HL-60/S4 treated with phorbol 12-myristate 13-acetate at 8.2 ng/mL for 4 days and 3 days (cell line): ENCODE measurements at regions not wholly inside any gene's neighbourhood (a gene's known extent, or its start where the extent isn't known, plus 50 kb on each side); places are given as distances from the start of the nearest gene placed in this dataset.

Experiments used
- in situ Hi-C: fragments of 300-500 bp; cut with MboI; formaldehyde crosslinking; loops from 2 replicates; pipeline ENCODE4 v1.15.0; 2022; ENCODE audit warnings: low sequenced_read_pairs

DNA sequence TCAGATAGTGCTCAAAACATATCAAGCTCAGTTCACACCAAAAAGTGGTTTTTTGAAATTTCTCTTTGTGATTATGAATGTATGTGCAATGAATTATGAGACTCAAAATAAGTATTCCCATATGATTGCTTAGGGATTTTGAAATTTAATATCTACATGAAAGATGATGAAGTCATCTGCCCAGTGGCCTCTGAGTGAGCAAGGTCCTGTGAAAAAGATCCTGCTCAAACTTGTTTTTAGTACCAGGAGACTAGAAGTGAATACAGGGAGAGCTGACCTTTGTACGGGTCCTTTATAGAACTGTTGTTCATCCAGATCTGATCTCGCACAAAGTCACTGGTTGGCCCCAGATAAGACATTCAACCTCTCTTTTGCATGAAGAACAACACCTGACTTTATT lies 151.9 kb upstream of the MAF start:
- in situ Hi-C loops: no loop called here

DNA sequence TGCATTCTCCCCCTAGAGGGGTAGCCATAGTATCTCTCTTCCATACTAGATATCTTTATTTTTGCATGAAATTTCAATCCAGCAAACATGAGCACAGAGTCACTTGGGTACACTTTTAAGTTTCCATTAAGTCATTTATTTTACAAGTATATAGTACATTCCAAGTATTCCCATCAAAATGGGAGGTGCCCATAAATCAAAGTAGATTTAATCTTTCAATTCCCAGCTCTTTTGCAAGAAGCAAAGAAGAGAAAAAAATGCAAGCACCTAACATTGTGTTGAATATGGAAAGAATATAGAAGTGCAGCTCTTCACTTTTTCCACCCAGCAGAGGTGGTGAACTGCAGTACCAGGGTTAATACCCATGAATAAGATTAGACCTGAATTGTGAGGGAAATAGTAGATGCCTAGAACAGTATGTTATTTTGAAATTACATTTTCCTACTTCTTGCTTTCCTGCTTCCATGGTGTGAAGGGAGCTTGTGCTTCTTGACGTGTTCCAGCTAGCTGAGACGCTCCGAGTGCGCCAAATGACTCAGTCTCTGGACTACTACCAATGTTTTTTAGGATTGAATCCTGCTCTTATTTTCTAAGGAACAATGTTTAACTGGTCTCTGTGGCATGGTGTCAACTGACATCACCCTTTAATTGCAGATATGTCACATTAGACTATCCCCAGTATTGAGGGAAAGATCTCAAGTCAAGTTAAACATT lies 151.1 kb upstream of the MAF start:
- in situ Hi-C loops: no loop called here

DNA sequence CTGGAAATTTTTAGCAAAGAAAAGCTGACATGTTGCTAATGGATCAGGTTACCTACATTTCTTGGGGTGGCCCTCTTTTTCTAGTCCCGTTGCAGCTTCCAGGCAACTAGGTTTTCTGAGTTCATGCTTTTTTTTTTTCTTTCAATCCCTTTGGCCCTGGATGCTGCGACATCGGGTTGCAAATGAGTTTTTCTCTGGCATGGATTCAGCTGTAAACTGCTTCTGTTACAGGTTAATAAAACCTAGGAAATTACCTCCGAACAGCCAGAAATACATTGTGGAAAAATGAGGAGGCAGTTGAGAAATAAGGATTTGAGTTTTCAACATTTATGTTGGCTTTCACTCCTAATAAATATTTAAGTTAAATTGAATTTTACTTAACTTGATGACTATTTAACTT lies 149.8 kb upstream of the MAF start:
- in situ Hi-C loops: no loop called here

DNA sequence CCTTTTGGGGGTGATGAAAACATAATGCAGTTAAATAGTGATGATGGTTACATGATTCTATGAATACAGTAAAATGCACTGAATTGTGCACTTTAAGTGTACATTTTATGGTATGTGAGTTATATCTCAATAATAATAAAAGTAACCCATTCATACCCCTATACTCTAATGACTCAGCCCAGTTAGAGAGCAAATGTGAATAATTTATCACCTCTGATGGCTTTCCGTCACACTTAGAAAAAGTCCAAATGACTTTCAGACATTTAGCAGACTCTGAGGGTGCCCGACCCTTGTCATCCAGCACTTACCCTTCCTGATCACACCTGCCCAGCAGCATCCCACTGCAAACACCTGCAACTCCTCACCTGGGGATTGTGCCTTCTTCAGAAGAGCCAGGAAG lies 148.1 kb upstream of the MAF start:
- in situ Hi-C loops: no loop called here

DNA sequence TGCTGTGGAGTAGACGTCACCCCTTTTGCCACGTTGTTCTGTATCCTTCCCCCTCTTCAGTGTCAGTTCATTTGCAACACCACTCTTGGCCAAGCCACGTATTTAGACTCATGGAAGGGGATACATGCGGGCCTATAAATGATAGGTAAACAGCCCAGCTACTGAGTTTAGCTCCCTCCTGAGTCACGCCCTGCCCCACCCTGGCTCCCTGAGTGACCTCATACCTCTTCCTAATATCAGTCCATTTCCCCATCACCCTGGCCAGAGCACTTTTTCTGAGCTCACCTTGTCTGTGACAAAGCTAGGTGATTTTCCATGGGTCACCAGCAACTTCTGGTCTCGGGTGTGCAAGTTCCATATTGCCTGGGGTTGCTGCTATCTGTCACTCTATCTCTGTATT lies 147.2 kb upstream of the MAF start:
- in situ Hi-C loops: no loop called here

DNA sequence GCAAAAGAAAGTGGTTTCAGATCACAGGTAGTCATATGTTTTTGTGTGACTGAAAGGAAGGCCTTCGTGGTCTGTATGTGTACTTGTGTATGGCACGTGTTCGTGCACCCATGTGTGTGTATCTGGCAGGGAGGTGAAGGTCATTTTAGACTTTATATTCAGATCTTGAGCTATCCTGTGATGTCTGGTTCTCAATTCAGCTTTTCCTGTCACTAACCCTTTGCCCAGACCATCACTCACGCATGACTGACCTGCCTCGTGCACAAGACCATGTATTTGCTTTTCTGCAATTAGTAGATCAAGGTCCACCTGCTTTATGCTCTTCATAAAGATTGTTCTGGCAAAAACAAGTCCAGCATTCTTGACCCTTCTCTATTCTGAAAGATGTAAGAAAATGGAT lies 139.7 kb upstream of the MAF start:
- in situ Hi-C loops: no loop called here

DNA sequence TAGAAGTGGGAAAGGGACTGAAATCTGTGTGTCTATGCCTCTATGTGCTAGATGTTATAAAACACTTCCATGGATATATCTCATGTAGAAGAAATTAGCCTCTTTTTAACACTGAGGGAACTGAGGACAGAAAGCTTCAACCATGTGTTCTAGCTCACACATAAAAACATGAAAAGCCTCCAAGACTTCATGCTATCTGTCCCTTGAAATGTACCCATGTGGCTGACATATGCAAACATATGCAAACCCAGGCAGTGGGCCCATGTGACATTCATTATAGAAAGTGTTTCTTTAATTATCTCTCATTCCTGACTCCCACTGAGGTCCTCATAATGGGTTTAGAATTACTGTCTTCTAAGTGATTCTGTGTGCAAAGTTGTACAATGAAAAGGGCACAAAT lies 134.7 kb upstream of the MAF start:
- in situ Hi-C loops: no loop called here

DNA sequence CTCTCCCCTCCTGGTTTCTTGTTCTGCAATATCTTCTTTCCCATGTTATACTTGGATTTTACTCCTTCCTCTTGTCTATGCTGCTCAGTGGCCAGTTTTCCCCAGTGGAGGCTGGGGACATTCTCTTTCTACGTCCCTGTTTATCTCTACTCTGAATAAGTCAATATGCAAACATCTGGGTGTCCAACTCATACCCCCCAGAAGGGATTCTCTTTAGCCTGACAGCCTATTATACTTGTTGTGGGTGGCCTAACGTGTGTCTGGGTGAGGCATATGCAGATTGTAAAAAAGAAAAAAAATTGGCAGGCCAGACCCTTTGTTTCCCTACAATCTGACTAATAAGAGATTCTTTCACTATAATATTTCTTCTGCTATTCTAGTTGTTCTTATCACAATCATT lies 134.2 kb upstream of the MAF start:
- in situ Hi-C loops: no loop called here

DNA sequence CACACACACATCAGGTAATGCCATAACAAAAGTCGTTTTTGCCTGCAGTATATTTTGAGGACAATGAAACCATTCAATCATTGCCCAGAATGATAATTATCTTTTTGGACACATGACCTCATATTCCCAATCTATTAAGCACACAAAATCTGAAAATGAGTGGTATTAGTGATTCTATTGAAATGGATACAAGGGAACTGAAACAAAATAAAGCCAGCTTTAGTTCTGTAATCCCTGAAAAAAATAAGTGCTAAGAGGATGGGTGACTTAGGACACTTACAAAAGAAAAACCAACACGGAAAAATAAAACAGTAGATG lies 128.3 kb upstream of the MAF start:
- in situ Hi-C loops: no loop called here

DNA sequence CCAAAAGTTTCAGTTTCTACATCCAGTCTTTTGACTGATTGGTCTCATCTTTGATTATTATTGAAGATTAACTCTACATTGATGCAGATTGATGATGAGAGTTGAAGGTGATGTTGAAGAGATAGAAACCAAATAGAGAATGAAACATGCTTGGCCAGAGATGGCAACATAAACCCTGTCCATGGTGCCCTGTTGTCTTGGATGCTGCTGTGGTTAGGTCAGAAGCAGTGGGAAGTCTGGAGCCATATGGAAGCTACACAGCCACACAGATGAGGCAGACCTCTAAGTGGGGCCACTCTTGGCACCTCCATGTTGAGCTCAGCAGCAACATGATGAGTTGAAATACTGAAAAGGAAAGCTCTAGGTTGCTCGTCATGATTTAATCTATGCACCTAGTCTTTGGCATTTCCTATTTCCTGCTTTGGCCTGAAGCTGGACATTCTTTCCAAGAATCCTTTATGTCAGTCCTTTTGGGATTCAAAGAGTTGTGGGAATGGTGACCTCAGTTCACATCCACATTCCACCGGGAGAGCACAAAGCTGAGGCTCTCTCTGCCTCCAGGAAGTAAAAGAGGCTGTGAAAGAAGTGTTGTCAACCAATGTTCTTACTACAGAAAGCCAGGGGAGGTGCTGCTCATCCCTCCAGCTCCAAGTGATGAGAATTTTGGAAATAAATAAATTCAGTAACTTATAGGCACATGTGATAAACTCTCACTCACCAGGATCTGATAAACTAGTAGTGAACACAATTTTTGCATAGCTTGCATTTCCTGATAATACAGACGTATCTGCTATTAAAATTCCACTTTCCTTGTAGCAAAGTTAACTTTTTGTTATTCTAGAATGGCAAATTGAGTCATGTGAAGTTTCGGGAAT lies 127.7 kb upstream of the MAF start:
- in situ Hi-C loops: no loop called here

DNA sequence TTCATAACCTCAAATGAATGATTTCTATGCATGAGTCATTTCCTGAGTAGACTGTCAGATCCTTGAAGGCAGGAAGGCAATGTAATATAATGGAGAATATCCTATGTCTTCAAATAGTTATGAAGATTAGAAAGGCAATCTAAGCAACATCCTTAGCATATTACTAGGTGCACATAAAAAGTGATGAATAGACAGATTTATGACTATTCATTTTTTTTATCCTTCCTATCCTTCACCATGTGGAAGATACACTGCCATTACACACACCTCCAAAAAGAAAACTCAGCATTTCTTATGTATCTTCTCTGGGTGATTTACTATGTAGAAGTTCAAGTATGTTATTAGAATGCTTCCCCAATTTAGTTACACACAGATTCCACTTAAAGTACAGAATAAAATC lies 126.4 kb upstream of the MAF start:
- in situ Hi-C loops: no loop called here

DNA sequence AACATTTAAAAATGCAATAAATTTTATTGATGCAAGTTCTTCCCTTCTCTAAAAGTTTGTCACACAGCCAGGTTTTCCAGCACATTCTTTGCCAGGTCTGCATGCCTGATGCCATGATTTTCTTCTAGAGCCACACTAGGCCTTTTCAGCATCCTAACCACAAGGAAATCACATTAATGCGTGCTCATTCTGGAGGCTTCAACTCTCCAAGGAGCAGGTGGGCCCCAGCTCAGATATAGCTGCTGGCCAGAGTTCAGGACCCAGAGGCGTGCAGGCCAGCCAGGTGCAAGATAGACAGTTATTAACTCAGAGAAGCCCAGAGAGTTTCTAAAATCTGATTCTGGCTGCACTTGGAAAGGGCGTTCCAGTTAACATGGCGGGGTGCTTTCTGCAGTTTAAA lies 124.5 kb upstream of the MAF start:
- in situ Hi-C loops: no loop called here

DNA sequence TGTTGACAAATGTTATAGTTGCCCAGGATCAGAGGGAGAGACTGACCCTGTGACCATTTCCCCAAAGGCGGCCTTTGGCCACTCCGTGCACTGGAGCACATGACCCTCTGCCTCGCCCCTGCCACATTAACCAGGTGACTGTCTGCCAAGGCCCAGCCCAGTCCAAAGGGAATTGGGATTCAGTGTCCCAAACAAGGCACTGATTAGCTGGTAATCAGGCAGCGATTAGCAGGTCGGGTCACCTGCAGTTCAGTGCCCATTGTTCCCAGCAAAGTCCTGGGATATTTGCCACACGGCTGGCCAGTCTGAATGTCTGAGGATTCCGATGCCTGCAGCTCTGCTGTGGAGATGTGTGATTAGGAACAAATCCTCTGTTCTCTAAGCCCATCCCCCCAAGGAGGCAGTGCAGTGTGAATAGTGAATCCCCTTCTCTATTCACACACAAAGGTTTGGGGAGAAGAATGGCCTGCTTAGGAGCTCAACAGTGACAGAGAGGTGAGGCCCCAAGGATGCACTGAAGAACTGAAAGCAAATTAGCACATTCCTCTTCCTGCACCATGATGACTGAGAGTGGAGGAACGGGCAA lies 123.1 kb upstream of the MAF start:
- in situ Hi-C loops: no loop called here

DNA sequence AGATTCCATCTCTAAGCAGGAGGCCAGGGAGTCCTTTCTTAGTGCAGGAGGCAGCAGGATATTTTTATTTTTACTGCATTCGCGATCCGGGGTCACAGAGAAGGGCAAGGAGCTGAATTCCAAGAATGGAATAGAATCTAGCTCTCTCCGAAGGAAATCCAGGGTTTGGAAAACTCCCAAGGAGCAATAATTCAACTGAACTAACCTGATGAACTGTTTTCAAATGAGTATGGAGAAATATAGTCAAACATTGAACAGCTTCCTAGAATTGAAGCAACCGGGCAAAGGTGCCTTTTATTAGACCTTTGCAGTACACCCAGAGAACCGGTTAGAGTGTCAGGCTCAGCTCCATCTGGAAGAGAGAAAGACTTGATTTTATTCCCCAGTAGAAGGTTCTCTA lies 120.7 kb upstream of the MAF start:
- in situ Hi-C loops: no loop called here

DNA sequence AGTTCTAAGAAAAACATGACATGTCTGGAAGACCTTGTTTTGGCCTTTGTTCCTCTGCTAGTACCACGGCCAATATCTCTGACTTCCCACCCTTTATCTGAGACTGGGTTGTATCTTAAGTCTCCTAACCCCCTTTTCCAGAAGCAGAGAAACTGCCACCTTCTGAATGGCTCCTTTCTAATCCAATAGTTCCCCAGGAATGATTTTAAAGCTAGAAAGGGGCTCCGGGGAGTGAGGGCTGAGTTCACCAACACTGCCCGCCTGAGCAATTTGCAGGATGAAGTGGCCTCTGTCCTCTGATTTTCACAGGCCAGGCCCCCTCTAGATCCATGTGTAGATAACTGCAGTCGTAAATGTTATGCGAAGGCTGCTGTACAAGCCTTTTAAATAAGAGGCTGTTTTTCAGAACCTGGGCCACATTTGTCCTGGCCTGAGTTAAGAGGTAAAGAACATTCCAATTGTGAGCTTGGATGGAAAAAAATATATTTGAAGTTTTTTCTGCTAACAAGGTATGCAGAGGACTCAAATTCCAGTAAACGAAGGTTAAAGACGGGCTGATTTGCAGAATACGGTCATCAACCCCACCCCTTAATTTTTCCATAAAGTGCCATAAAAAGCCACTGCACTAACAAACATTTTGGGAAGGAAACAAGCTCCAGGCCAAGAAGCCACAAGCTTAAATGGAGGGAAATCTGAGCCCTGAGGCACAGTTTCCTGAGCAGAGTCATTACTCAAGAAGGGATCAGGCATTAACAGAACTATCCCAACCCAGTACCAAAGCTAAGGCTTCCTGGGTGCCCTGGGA lies 117.0 kb upstream of the MAF start:
- in situ Hi-C loops: no loop called here

DNA sequence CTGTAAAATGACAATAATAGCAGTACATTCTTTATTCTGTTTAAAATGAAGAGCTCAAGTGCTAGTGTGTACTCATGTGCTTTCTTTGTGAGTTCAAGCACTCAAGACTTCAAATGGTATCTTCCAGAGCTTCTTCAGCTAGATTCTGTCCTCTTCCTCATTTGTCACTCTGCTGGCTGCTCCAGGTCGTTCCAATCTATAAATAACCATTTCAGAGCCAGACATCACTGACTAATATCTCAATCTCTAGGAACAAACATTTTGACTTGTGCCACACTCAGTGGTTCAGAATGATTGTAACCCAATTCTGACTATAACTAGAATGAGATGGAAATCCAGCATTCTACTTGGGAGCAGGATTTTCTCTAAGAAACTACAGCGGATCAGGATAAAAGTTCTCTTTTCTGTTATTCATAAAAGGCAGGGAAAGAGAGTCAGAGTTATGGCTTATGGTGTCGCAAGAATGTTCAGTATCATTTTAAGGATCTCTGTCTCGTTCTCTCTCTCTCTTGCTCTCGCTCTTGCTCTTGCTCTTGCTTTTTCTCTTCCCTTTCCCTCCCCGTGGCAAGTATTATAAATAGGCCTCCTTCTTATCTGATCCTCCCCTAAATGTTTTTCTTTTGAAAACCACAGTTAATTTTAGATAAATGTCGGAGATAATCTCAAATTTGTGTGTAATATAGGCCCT lies 116.3 kb upstream of the MAF start:
- in situ Hi-C loops: no loop called here

DNA sequence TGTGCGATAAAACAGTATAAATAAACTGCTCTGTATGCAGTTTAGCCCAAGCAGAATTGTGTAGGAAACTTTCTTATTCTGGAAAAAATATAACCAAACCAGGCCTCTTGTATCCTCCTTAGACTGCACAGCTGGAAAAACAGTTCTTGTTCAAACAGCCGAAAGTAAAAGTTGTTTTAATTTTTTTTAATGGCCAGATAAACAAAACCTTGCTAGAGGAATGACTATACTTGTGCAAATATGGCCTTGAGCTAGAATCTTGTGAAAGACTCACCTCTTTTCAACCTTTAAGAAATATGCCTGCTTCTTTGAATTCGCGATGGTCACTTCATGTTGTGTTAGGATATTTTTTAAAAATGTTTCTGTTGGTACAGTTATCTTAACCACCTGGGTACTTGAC lies 114.5 kb upstream of the MAF start:
- in situ Hi-C loops: no loop called here

DNA sequence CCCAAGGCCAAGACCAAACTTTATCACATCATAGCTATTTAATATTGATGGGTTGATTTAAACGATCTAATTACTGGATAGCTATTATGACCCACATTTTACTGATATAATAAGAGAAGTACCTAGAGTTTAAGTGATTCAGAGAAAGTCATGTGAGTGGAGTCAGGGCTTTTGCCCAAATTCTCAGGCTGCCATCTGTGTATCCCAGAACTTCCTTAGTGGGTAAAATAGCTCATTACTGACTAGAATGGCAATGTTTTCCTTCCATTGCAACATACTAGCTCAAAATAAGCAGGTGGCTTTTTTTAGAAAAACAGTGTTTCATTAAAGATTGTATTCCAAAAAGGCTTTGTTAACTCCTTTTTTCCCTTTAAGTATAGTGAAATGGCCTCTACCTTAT lies 113.9 kb upstream of the MAF start:
- in situ Hi-C loops: no loop called here

DNA sequence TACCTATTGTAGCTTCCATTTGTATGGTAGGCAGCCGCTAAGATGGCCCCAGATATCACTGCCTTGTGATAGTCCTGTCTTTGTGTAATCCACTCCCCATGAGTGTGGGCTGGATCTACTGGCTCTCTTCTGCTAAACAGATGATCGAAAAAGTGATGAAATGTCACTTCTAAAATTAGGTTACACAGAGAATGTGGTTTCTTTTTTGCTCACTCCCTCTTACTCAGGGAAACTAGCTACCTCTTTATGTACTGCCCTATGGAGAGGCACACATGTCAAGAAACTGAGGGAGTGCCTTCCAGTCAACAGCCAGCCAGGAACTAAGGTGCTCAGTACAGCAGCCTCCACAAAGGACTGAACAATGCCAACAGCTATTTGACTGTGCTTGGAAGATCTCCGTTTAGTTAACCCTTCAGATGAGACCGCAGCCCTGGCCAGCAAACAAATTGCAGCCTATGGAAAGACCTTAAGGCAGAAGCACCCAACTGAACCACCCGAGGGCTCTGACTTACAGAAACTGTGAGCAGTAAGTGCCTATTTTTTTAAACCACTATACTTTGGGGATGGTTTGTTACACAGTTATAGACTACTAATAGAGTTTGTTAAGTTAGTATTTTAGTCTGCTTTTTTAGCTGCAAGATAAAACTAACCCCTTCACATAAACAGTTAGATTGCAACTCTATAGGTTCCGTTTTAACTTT lies 113.2 kb upstream of the MAF start:
- in situ Hi-C loops: no loop called here

DNA sequence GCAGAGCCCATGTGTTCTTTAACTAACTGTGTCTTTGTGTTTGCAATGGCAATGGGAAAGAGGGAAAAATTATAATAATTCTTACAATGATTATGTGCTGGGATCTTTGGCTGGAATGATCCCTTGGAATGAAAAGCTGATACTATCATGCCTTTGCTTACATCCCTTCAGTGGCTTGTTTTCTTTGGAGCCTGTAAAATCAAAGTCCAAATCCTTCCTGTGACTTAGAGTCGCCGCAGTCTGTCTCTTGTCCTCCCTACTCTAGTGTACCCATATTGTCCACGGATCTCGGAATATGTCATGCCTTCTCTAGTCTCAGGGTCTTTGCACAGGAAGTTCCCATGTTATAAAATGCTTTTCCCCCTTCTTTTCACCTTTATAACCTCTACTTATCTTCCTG lies 111.7 kb upstream of the MAF start:
- in situ Hi-C loops: no loop called here
